Fibroblast of lung (primary cell): ENCODE measurements at regions not wholly inside any gene's neighbourhood (a gene's known extent, or its start where the extent isn't known, plus 50 kb on each side); places are given as distances from the start of the nearest gene placed in this dataset.

Experiments
- EZH2 ChIP-seq: IDR thresholded peaks from 2 replicates; pipeline ENCODE4 v1.5.1; 2012; ENCODE audit warnings: low read length, control low read depth, mild to moderate bottlenecking; ENCODE audit errors: missing control alignments
- TF ChIP-seq, protein P1 (sequence below), 2 donors: IDR thresholded peaks in 1 of 2; conservative IDR thresholded peaks in 1 of 2; 1 replicate in 1 of 2; 2 replicates in 1 of 2; pipeline ENCODE4 v1.5.1; 2011 to 2012; ENCODE audit warnings: low read length in 2 of 2, control low read depth in 1 of 2, inconsistent platforms in 1 of 2, low read depth in 1 of 2, mild to moderate bottlenecking in 1 of 2

- TF ChIP-seq, protein P1, sequence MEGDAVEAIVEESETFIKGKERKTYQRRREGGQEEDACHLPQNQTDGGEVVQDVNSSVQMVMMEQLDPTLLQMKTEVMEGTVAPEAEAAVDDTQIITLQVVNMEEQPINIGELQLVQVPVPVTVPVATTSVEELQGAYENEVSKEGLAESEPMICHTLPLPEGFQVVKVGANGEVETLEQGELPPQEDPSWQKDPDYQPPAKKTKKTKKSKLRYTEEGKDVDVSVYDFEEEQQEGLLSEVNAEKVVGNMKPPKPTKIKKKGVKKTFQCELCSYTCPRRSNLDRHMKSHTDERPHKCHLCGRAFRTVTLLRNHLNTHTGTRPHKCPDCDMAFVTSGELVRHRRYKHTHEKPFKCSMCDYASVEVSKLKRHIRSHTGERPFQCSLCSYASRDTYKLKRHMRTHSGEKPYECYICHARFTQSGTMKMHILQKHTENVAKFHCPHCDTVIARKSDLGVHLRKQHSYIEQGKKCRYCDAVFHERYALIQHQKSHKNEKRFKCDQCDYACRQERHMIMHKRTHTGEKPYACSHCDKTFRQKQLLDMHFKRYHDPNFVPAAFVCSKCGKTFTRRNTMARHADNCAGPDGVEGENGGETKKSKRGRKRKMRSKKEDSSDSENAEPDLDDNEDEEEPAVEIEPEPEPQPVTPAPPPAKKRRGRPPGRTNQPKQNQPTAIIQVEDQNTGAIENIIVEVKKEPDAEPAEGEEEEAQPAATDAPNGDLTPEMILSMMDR (conservative IDR thresholded peaks at IDR 0.05 in 1 of 2, IDR thresholded peaks at IDR 0.05 in 1 of 2; ENCODE audit: low read depth in 1 of 2, low read length in 2 of 2), result no peak
- no peak for TF ChIP-seq EZH2
Measured at GRCh38 chr1:70536708-70537366, 125.8 kb downstream of the CTH start.
